ENCODE measurements at regions not wholly inside any gene's neighbourhood (a gene's known extent, or its start where the extent isn't known, plus 50 kb on each side); places are given as distances from the start of the nearest gene placed in this dataset.

DNA sequence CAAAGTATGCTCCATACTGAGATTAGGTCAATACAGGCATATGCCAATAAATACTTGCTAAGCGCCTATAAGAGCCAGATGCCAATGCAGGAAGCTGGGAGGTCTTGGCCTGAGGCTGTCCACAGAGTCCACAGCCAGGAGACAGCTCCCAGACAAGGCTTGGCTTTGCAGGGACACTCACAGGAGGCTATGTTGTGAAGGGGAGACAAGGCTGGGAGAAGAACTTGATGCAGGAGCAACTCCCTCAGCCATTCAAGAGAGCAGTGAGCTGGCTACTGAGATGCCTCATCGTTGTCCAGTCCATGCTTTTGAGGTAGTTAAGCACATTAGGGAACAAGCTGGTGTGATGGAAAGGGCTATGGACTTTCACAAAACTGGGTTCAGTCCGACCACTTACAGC, 891.5 kb downstream of the TBC1D22A start:
- no peak for DNase-seq

GRCh38 chr22:47651216-47651987, 889.0 kb downstream of the TBC1D22A start:
- no peak for DNase-seq

DNA sequence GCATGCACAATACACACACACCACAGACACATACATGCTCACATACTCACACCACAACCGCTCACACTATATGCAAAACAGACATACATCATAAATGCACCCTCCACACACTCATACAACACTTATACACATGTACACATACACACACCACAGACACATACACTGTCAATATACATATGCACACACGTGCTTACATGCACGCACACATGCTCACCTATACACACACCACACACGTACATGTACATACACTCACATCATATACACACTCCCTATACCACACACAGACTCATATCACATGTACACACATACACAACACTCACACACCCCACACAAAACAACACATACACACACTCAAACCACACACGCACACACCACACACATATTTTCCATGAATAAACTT, 885.3 kb downstream of the TBC1D22A start:
- no peak for DNase-seq

DNA sequence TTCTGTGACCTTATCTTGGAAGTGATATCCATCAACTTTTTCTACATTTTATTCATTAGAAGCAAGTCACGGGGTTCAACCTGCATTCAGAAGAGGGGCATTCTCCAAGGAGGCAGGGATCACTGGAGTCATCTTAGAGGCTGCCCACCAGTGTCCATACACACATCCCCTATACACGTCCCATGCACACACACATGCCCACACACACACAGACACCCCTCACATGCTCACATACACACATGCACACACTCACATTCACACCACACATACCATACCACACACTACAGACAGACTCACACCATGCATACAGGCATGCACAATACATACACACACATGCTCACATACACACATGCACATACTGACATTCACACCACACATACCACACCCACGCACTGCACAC, 884.7 kb downstream of the TBC1D22A start:
- no peak for DNase-seq

GRCh38 chr22:47645923-47646322, 883.5 kb downstream of the TBC1D22A start:
- DNase-seq = no peak

- DNase-seq = no peak
These were observed 883.0 kb downstream of the TBC1D22A start for GRCh38 chr22:47645450-47645914.

- DNase-seq = no peak
These were observed 871.9 kb downstream of the TBC1D22A start for GRCh38 chr22:47634347-47634746.

DNA sequence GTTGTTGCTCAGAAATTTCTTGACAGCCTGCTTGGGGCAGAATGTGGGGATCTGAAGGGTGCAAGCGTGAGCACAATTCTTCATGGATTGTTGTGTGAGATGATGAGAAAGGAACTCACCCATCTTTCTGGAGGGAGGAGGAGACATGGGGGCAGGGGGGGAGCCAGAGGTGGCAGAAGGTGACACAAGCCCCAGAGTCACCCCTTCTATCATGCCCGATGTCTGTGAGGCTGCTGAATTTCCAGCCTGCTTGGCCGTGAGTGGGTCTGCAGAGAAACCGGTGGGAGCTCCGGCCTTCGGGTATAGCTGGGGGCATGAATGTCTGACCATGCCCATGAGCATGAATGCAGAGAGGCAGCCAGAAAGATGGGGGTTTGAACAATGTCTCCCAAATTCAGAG, 870.7 kb downstream of the TBC1D22A start:
- no peak for DNase-seq

- DNase-seq = no peak
These were observed 870.3 kb downstream of the TBC1D22A start for GRCh38 chr22:47632701-47633100.

DNA sequence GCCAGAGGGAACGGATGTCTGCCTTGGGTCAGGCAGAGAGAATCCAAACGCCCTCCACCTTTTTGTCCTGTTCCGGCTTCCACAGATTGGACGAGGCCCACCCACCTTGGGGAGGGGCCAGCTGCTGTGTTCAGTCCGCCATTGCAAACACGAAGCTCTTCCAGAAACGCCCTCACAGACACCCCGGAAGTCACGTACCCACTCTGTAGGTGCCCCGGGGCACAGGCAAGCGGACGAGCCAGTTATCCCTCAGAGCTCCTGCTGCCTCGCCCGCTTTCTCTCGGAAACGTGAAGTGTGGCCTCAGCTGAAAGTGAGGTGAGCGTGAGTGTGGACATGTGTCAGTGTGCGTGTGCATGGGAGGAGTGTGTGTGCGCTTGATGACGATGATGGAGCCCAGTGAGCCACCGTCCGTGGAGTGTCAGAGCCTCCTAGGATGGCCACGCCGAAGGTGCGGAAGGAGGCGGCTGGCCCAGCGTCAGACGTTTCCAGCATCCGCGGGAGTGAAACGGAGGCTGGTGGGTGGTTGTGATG, 869.2 kb downstream of the TBC1D22A start:
- no peak for DNase-seq

DNA sequence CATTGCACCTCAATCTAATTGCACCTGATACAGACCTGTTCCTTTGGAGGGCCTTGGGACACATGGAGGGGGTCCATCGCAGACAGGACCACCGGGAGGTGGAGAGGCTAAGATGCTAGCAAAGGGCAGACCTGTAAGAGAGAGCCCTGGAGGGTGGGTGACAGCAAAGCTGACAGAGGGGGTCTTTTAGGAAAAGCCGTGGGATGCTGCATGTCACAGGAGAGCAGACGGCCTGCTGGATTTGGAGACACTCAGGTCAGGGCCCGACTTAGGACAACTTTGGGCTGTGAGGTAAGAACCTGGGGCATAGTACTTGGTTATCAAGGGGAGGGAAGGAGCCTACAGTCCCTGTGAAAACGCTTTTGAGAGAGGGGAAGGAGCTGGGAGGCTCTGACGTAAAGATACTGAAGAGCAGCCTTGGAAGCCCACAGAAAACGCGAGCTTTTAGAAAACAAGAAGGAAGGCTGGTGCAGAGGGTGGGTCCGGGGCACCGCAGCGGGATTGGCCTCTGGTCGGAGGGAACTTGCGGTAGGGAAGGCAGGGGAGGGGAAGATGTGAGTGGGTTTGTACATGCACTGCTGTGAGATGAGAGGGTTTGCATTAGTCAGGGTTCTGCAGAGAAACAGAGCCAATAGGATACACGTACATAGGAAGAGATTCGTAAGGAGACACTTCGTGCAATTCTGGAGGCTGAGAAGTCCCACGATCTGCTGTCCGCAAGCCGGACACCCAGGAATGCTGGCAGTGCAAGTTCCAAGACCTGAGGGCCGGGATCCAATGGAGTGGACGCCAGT, 868.5 kb downstream of the TBC1D22A start:
- no peak for DNase-seq

- DNase-seq = no peak
These were observed 867.6 kb downstream of the TBC1D22A start for GRCh38 chr22:47629791-47630655.

DNA sequence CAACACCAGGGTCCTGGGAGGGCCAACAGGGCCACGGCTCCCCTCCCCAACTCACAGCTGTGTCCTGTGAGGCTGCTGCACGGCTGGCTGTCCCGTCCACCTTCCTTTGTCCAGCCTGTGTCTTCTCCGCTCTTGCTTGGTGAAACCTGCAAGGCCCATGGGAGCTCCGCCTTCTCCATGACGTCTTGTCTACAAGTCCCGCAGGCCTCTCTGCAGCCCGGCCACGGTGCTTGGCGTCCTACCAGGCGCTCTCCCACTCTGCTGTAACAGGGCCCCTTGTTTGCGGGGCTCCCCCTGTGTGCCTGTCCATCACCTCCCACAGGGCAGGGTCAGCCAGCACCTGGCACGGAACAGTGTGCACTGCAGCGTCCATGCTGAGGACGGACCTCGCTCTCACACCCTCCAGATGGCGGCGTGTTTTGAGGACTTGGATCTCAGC, 866.8 kb downstream of the TBC1D22A start:
- no peak for DNase-seq

DNA sequence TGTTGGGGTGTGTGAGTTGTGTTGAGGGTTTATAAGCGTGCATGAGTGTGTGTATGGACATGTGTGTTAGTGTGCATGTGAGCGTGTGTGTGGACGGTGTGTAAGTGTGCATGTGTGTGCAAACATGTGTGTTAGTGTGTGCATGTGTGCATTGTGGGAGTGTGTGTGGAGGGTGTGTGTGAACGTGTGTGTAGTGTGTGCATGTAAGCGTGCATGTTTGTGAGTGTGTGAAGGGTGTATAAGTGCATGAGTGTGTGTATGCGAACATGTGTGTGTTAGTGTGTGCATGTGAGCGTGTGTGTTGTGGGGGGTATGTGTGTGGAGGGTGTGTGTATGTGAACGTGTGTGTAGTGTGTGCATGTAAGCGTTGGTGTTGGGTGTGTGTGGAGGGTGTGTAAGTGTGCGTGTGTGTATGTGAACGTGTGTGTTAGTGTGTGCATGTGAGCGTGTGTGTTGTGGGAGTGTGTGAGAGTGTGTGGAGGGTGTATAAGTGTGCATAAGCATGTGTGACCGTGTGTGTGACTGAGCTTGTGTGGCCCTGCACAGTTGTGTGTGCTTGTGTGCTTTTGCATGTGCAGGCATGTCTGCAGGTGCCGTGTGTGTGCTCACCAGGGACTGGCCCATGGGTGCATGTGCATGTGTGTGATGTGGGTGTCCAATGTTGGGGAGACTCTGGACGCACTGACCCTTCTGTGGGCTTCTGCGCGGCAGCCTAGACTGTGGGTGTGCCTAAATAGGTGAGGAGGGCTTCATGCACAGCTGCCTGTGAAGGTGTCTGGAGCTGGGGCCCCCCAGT, 866.2 kb downstream of the TBC1D22A start:
- no peak for DNase-seq

DNA sequence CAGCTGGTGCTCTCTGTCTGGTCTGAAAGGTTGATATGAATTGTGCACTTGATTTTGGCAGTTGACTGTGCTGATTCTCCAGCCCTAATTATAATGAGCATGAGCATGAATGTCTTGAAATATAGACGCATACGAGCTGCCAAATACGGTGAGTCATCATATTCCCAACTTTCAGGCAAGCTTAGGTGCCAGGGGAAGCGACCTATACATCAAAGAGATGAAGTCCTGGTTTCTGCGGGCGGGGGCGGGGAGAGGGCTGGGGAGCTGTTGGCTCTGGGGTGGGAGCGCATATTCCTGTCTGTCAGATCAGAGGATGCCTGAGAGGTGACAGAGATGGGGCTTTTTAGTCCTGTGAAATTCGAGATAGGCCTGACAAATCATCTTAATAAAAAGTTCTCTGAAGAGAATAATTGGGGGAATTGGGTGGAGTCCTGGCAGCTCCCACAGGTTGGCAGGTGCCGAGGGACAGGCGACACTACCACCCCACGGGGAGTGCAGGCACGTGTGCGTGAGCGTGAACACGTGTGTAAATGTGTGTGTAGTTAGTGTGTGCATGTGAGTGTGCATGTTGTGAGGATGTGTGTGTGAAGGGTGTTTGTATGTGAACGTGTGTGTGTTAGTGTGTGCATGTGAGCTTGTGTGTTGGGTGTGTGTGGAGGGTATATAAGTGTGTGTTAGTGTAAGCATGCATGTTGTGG, 865.3 kb downstream of the TBC1D22A start:
- no peak for DNase-seq

DNA sequence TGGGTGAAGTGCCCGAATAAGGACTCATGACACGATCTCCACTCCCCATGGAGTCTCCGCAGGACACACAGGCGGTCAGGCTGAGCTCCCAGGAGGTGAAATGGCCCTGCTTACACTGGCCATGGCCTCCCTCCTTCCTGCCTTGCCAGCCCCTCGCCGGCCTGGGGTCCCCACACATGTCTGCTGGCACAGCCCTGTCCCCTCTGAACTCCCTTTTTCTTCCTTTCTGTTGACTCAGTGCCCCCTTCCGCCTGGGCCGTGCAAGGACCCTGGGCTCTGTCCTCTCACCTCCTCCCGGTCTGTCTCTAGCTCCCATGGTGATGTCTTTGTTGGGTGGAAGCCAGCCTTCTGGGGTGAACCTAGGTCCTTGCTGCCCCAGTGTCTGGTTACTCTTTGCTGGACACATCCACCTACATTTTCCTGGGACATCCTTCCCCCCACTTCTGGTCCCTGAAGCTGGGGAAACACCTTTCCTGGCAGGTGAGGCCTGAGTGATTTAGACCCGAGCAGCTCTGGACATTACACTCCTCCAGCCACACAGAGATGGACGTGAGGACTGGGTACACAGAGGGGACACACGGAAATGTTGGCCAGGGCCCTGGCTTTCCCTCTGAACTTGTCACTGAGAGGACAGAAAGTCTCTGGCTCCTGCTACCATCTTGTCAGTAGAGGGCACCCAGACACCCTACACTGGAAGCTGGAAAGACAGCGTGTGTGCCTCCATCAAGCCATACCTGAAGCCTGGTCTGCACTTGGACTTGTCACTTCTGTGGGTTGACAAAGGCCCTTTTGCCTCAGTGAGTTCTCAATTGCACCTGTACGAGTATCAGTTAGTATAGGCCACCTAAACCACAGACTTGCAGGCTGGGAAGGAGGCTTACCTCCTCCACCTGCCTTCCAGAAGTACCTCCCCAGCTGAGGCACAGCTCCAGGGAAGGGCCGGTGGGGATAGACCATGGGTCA, 864.3 kb downstream of the TBC1D22A start:
- no peak for DNase-seq

GRCh38 chr22:47625531-47626427, 863.3 kb downstream of the TBC1D22A start:
- no peak for DNase-seq

GRCh38 chr22:47625013-47625385, 862.5 kb downstream of the TBC1D22A start:
- DNase-seq = no peak
